MG63 (cell line): ENCODE measurements at regions not wholly inside any gene's neighbourhood (a gene's known extent, or its start where the extent isn't known, plus 50 kb on each side); places are given as distances from the start of the nearest gene placed in this dataset.

ENCODE experiments used
- DNase-seq: peaks from one replicate; pipeline ENCODE4 v3.0.0-alpha.2; 2020
- H3K27me3 ChIP-seq: fragments of 250-450 bp; sonication (Bioruptor Pico); 2 replicates; pipeline ENCODE4 v1.5.1; 2020; ENCODE audit warnings: mild to moderate bottlenecking, moderate library complexity
- H3K36me3 ChIP-seq: fragments of 250-450 bp; sonication (Bioruptor Pico); 2 replicates; pipeline ENCODE4 v1.5.1; 2020; ENCODE audit warnings: mild to moderate bottlenecking, moderate library complexity
- H3K4me3 ChIP-seq: fragments of 250-450 bp; sonication (Bioruptor Pico); 2 replicates; pipeline ENCODE4 v1.5.1; 2020; ENCODE audit warnings: mild to moderate bottlenecking, moderate library complexity
- H3K9me3 ChIP-seq: fragments of 250-450 bp; sonication (Bioruptor Pico); 2 replicates; pipeline ENCODE4 v1.5.1; 2020; ENCODE audit warnings: mild to moderate bottlenecking, moderate library complexity

DNA sequence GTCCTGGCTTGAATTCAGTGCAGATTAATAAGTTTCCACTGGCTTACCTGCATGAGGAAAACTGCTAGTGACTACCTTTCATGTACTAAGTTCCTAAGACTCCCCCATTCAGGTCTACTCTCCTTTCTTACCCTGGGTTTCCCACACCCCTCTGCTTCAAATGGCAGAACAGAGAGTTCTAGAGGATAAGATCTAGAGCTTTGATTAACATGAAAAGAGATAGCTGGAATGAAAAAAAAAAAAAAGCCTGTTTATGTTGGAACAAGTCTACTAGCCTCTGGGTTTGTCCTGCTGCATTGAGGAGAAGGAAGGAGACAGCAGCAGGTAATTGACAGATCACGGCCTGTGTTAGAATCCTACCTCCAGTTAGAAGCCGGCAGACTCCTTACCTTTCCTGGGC lies 201.4 kb upstream of the SOX4 start:
- no peak for DNase-seq
- H3K9me3 ChIP-seq = no peaks in the 10 kb centered on the region
- no peaks in the 10 kb centered on the region for H3K27me3 ChIP-seq
- no peaks in the 10 kb centered on the region for H3K36me3 ChIP-seq
- H3K4me3 ChIP-seq = no peak overlapping the region

DNA sequence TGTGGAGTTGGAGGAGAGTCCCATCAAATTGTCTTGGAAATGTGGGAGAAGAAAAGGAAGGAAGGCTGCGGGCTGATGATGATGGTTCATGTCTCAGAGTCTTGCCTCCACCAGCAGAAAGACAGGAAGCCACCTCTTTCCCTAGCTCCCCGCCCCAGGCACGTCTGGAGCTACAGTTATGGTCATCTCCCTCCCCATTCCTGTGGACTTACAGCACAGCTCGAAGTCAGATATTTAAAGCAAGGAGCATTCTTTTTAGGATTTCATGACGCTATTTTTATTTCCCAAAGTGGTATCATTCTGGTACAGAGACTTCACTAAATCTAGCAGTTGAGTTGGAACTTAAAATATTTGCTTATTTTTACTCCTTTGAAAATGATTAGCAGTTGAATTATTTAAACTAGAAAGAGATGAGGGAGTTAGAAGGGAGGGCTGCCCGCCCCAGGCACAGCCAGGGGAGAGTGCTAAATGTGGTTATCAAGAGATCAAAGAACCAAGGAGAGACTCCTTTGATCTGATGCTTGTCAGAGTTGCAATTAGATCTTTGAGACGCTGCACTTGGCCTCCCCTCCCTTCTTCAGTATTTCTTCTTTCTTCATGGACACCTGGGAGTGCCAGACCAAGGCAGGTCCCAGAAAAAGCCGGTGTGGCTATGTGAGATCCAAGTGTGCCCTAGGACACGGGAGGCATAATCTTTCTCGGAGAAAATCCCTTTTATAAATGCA lies 199.9 kb upstream of the SOX4 start:
- no peaks in the 10 kb centered on the region for H3K9me3 ChIP-seq
- no peaks in the 10 kb centered on the region for H3K36me3 ChIP-seq
- no peak overlapping the region for H3K4me3 ChIP-seq
- H3K27me3 ChIP-seq = no peaks in the 10 kb centered on the region
- DNase-seq = no peak

DNA sequence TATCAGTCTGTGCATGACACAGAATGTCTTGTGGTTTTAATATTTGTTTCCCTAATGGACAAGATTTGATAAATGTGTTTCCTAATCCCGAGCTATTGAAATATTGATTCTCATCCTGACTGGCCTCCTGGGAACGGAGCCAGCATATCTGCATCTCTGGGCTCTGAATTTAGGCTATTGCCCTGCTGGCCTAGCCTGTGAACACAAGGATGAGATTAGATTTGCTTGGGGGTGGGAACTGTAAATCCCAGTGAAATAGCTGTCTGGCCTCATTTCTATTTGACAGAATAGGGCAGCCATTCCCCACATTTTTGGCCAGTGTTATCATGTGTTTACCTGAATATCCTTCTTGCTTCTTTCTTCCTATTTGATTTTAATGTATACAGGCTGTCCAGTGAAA lies 198.4 kb upstream of the SOX4 start:
- DNase-seq = no peak
- Histone ChIP-seq H3K9me3 (no peaks in the 10 kb centered on the region), H3K27me3 (no peaks in the 10 kb centered on the region), H3K36me3 (no peaks in the 10 kb centered on the region), H3K4me3 (no peak overlapping the region)

DNA sequence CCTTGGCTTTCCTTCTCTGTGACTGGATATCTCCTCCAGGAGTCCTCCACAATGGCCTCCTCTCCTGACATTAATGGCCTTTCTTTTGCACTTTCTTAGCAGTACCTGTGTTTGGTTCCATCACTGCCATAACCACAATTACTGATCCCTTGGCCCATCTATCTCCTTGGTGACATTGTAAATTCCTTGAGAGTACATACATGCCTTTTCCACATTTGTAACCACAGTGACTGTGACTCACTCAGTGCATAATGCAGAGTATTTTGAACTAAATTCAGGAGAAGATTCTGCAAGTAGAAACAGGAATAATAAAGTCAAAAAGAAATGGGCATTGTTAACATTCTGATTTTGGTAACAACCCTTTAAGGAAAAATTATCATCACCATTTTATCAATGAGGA lies 197.2 kb upstream of the SOX4 start:
- H3K36me3 ChIP-seq = no peaks in the 10 kb centered on the region
- no peaks in the 10 kb centered on the region for H3K27me3 ChIP-seq
- DNase-seq = no peak
- no peaks in the 10 kb centered on the region for H3K9me3 ChIP-seq
- no peak overlapping the region for H3K4me3 ChIP-seq

DNA sequence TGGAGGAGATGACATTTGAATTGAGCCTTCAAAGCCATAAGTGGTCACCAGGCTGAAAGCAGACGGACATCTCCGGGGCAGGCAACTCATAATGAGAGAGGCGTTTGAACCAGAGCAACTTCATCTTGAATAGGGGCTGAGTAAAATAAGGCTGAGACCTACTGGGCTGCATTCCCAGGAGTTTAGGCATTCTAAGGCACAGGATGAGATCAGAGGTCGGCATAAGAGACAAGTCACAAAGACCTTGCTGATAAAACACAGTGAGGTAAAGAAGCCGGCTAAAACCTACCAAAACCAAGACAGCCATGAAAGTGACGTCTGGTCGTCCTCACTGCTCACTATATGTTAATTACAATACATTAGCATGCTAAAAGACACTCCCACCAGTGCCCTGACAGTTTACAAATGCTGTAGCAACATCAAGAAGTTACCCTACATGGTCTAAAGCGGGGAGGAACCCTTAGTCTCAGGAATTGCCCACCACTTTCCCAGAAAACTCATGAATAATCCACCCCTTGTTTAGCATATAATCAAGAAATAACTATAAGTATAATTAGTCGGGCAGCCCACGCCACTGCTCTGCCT lies 194.7 kb upstream of the SOX4 start:
- no peaks in the 10 kb centered on the region for H3K27me3 ChIP-seq
- no peak overlapping the region for H3K4me3 ChIP-seq
- no peaks in the 10 kb centered on the region for H3K9me3 ChIP-seq
- no peak for DNase-seq
- H3K36me3 ChIP-seq = no peaks in the 10 kb centered on the region

DNA sequence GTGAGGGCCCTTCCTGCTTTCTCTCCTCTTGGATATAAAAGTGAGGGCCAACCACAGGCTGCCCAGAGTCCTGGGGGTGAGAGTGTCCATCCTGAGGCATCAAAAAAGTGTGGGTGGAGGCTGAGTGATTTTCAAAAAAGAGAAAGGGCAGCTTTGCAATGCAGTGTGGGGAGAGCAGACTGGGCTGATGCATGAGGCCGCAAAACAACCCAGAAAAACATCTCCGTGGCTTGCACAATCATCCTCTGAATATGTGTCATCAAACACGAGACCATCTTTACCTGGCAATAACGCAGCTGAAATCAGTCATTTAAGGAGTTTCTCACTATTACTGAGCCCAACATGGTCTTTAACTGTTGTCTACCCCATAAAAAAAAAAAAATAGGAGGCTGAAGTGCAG lies 191.2 kb upstream of the SOX4 start:
- DNase-seq = no peak
- no peaks in the 10 kb centered on the region for H3K9me3 ChIP-seq
- no peaks in the 10 kb centered on the region for H3K36me3 ChIP-seq
- H3K4me3 ChIP-seq = no peak overlapping the region
- no peaks in the 10 kb centered on the region for H3K27me3 ChIP-seq

DNA sequence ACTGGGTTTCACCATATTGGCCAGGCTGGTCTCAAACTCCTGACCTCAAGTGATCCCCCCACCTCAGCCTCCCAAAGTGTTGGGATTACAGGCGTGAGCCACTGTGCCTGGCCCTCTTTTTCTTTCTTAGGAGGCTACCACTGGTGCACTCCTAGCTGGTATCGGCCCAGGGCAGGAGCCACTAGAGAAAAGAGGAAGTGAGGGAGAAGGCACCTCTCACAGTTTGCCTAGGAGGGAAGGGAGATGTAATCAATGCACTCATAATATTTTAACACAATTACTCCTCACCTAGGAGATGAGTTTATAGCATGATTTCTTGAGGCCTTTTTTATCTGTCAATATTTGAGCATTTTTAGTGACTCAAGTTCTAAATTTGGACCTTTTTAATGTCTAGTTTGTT lies 189.0 kb upstream of the SOX4 start:
- Histone ChIP-seq H3K4me3 (no peak overlapping the region), H3K9me3 (no peaks in the 10 kb centered on the region), H3K27me3 (no peaks in the 10 kb centered on the region), H3K36me3 (no peaks in the 10 kb centered on the region)
- DNase-seq = no peak

DNA sequence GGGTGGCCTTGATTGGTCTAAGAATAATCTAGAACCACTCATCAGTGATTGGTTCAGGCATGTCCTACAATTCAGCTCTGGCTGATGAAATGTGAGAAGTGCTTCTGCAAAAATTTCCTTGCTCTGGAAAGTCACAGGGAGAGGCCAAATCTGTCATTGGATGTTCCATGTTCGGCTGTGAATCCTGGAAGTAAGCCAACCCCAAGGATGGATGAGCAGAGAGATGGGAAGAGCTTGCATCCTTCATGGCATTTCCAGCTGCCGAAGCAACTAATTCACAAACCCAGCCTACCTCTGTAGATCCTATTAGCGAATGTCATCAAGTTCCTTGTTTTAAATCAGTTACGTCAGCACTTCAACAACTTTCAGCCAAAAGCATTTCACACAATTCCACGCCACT lies 187.2 kb upstream of the SOX4 start:
- Histone ChIP-seq H3K4me3 (no peak overlapping the region), H3K27me3 (no peaks in the 10 kb centered on the region), H3K9me3 (no peaks in the 10 kb centered on the region), H3K36me3 (no peaks in the 10 kb centered on the region)
- DNase-seq = no peak

DNA sequence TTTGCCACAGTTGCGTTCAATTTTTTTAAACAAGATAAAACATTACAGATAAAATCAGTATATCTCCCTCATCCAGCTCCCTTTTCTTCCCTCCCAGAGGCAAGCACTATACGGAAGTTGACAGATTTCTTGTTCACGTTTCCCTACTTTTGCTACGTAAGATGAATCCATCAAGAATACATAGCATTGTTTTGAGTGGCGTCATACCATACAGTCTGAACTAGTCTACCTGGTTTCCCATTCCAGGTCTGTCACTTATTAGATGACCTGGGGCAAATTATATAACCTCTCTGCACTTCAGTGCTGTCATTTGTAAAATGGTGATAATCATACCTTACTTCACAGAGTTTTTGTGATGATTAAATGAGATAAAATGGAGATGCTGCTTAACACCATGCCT lies 184.3 kb upstream of the SOX4 start:
- Histone ChIP-seq H3K27me3 (no peaks in the 10 kb centered on the region), H3K9me3 (no peaks in the 10 kb centered on the region), H3K4me3 (no peak overlapping the region), H3K36me3 (no peaks in the 10 kb centered on the region)
- DNase-seq = no peak

DNA sequence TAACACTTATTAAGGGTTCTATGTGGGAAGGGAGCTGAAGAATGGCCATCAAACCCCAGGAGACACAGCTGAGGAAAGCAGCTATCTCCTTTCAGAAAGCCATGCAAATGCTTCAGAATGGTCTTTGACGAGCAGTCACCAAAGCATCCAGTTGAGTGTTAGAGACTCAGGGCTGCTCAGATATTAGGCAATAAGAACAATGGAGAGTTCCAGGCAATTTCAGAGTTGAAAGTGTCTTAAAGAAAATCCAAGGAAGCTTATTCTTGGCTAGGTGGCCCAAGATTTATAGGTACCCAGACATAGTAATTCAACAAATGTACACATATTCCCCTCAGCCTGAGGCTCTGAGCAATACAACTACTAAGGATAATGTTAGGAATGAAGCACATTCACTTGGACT lies 180.1 kb upstream of the SOX4 start:
- Histone ChIP-seq H3K36me3 (no peaks in the 10 kb centered on the region), H3K9me3 (no peaks in the 10 kb centered on the region), H3K4me3 (no peak overlapping the region), H3K27me3 (no peaks in the 10 kb centered on the region)
- DNase-seq = no peak

DNA sequence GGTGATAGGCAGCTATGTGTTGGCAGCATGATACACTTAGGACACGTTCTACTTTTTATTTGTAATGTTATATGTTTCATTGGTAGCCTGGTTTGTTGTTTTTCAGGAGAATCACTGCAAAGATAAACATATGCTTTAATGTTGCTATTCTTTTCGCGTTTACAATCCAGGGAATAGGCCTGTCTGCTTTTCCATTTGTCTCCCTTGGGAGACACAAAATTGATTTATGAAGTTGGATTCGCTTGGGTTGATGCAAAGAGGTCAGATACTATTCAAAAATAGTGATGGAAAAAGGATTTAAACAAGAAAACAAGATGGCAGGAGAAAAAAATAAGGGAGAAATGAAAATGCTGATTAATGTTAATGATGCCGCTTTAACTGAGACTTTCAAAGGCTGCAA lies 179.5 kb upstream of the SOX4 start:
- no peak overlapping the region for H3K4me3 ChIP-seq

DNA sequence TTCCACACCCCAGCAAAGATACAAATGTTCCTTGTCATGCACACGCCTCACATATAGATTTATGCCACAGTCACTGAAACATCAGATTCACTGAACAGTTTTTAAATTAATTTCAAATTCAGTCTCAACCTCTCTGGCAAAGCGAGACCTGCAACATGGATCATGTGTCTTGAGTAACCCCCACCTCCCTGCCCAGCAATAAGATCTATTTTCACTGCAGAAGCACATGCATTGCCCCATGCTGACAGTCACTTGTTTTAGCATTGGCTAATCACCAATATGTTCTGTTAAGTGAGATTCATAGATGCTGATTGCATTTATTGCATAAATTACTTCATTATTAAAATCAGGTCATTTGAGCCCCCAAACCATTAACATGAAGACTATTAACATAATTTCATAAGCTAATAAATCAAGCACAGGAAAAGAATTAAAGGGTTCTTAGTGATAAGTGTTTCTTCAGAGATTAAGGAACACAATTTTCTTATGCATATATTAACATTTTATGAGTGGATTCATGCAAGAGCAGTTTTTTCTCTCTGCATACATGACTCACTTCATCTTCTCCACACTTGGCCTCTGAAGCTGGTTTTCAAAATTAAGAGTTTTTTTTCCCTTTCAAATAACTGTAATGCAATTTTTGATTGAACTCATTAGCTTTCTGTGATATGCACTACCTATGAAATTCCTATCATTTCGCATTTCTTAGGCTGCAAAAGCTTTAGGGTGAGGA lies 173.2 kb upstream of the SOX4 start:
- no peak overlapping the region for H3K4me3 ChIP-seq
- H3K9me3 ChIP-seq = no peaks in the 10 kb centered on the region
- H3K36me3 ChIP-seq = no peaks in the 10 kb centered on the region
- DNase-seq = no peak
- H3K27me3 ChIP-seq = no peaks in the 10 kb centered on the region

More for the DNA sequence above, 179.5 kb upstream of the SOX4 start:
- DNase-seq = no peak
- Histone ChIP-seq H3K9me3 (no peaks in the 10 kb centered on the region), H3K27me3 (no peaks in the 10 kb centered on the region), H3K36me3 (no peaks in the 10 kb centered on the region)

DNA sequence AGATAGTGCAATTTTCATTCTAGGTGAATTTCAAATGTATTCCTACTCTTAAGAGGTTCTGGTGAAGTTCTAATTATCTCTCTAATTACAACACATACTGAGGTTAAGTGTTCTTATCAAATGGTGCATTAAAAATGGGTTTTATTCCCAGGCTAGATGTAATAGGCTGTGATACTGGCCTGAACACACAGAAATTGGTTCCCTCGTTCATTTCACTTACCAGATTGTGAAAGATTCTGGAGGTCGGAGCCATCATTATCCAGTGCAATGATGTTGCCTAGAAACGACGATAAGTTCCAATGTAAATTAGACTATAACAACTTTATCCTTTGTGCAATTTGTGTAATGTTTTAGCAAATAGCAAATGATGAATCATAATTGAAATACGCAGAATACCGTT lies 172.6 kb upstream of the SOX4 start:
- Histone ChIP-seq H3K27me3 (no peaks in the 10 kb centered on the region), H3K36me3 (no peaks in the 10 kb centered on the region), H3K9me3 (no peaks in the 10 kb centered on the region), H3K4me3 (no peak overlapping the region)
- DNase-seq = no peak

DNA sequence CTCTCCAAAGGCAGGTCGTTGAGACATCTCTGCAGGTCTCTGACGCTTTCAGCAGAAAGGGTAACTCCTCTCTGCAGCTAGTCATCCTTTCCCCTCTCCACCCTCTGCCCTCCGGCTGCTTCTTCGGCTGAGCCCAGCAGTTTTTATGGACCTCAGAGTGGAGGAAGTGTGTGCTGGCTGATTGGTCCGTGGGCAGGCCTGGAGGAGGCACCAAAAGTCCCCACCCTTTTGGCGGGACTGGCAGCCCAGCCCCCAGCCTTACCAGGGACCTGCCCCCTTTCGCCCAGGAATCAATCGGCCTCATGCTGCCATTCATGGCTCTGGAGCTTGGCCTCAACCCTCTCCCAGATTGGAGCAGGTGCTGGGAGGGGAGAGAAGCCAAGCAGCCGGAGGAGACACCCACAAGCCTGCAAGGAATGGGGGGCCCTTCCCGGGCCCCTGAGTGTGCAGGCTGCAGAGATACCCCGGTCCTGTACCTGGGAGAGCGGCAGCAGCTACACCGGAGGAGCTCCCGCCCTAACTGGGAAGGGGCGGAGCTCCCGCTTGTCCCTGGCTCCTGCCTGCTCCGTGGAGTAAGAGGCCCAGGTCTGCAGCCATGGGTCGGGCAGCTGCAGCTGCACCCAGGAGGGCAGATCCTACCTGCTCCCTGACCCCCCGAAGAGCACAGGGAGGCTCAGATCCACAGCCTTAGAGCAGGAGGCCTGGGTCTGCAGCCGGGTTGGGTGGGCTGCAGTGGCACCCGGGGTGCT lies 170.3 kb upstream of the SOX4 start:
- H3K27me3 ChIP-seq = no peaks in the 10 kb centered on the region
- no peak overlapping the region for H3K4me3 ChIP-seq
- DNase-seq = no peak
- no peaks in the 10 kb centered on the region for H3K9me3 ChIP-seq
- H3K36me3 ChIP-seq = no peaks in the 10 kb centered on the region

DNA sequence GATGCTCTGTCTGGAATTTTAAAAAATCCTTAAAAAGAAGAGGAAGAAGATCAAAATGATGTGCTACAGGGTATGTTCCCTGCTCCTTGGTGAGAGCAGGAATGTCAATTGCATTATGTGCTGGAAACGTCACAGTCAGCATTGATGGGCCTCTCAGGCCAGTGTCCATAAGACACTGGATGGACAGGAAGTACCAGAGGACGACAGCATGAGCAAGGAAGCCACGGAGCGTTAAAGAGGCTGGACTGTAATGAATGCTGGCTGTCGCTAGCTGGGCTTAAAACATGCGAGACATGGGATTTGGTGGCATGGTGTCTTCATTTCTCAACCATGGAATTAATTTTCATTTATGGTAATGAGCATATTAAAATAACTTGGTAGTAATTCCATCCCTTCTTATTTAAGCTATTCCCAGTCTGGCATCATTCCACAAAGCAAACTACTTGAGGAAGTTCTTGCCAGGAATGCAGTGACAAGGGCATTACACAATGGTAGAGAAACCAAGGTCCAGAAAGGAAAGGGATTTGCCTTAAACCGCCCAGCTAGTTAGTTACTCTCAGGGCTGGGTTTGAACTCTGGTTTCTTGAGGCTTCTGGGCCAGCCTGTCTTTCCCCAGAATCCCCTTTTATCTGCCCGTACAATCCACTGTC lies 166.6 kb upstream of the SOX4 start:
- H3K27me3 ChIP-seq = no peaks in the 10 kb centered on the region
- H3K36me3 ChIP-seq = no peaks in the 10 kb centered on the region
- no peak overlapping the region for H3K4me3 ChIP-seq
- H3K9me3 ChIP-seq = no peaks in the 10 kb centered on the region
- no peak for DNase-seq

DNA sequence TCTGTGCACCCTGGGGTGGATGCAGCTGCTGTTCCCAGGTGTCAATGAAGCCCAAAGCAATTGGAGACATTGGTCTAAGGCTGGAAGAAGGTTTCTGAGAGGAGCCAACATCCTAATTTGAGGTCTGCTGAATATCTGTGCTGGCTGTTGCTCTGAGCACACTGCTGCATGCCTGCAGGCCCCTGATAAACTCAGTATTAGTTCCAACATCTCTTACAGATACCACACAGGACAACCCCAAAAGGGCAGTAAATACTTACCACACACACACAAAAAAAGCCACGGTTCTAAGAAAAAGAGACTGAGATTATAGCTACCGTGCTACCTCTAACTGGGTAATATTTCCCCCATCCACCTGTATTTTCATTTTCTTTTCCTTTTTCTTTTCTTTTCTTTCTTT lies 164.3 kb upstream of the SOX4 start:
- Histone ChIP-seq H3K4me3 (no peak overlapping the region), H3K36me3 (no peaks in the 10 kb centered on the region), H3K9me3 (no peaks in the 10 kb centered on the region), H3K27me3 (no peaks in the 10 kb centered on the region)
- DNase-seq = no peak

DNA sequence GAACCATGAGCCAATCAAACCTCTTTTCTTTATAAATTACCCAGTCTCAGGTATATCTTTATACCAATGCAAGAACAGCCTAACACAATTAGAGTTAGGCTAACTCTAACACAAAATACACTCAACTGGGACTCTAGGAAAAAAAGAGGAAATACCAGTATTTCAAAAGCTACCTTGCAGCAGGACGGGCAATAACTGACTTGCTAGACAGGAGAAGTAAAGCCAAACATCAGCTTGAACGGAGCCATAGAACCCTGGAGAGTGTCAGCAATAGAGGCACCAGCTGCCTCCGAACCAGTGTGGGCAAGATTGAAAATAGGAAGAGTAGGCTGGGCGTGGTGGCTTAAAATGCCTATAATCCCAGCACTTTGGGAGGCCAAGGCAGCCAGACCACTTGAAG lies 162.0 kb upstream of the SOX4 start:
- Histone ChIP-seq H3K36me3 (no peaks in the 10 kb centered on the region), H3K9me3 (no peaks in the 10 kb centered on the region), H3K4me3 (no peak overlapping the region), H3K27me3 (no peaks in the 10 kb centered on the region)
- no peak for DNase-seq
